GM10266 (cell line): ENCODE measurements at regions not wholly inside any gene's neighbourhood (a gene's known extent, or its start where the extent isn't known, plus 50 kb on each side); places are given as distances from the start of the nearest gene placed in this dataset.

Experiments
- DNase-seq: peaks from one replicate; pipeline ENCODE4 v3.0.0; 2012; ENCODE audit errors: extremely low spot score
- TF ChIP-seq, protein P1 (sequence below): IDR thresholded peaks from 2 replicates; pipeline ENCODE4 v1.5.1; 2012; ENCODE audit warnings: mild to moderate bottlenecking, low read depth; ENCODE audit not compliant: control insufficient read depth, insufficient read depth; ENCODE audit errors: missing control alignments

DNA sequence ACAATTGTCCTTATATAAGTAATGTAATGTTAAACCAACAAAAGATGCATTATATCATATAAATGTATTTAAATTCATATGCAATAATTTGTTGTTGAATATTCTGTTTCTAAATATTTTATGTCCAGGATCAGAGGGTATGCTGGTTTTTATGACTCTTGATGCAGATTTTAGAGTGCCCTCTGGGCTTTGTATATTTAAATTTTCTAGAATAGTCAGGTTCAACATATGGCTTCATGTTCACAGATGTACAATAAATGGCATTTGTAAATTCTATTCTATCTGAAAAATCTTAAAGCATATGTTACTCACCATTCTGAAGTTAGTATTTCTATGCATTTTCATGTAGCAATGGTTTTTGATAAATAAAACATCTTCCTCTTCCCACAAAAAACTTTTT lies 1555.4 kb downstream of the PCDH18 start:
- TF ChIP-seq, protein P1, sequence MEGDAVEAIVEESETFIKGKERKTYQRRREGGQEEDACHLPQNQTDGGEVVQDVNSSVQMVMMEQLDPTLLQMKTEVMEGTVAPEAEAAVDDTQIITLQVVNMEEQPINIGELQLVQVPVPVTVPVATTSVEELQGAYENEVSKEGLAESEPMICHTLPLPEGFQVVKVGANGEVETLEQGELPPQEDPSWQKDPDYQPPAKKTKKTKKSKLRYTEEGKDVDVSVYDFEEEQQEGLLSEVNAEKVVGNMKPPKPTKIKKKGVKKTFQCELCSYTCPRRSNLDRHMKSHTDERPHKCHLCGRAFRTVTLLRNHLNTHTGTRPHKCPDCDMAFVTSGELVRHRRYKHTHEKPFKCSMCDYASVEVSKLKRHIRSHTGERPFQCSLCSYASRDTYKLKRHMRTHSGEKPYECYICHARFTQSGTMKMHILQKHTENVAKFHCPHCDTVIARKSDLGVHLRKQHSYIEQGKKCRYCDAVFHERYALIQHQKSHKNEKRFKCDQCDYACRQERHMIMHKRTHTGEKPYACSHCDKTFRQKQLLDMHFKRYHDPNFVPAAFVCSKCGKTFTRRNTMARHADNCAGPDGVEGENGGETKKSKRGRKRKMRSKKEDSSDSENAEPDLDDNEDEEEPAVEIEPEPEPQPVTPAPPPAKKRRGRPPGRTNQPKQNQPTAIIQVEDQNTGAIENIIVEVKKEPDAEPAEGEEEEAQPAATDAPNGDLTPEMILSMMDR, result no peak

DNA sequence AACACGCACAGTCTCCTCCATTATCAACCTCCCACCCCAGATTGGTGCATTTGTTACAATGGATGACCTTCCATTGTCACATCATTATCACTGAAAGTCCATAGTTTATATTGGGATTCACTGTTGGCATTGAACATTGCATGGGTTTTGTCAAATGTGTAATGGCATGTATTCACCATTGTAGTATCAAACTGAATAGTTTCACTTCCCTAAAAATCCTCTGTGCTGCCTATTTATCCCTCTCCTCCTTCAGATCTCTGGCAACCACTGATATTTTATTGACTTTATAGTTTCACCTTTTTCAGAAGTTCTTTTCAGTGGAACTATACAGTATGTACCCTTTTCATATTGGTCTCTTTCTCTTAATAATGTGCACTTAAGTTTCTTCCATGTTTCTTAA lies 1565.4 kb downstream of the PCDH18 start:
- TF ChIP-seq, protein P1, result no peak
- DNase-seq, result no peak

More for the DNA sequence above, 1555.4 kb downstream of the PCDH18 start:
- DNase-seq, result no peak

DNA sequence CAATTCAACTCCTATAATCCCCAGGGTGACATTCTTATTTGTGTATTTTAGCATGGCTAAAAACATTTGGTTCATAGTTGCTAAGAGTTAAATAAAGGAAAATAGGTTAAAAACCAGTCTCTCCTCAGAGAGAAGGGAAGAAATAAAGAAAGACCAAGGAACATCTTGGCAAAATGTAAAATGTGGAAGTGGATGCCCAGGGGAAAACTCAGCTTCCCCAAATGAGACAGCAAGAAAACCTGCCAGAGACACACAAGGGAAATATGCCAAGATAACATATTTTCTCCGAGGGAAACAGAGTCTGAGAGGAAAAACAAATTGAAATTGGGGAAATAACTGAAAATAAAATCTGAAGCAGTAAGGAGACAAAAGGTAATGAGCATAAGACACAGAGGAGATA lies 1569.3 kb downstream of the PCDH18 start:
- no peak for DNase-seq
- TF ChIP-seq, protein P1, result no peak

DNA sequence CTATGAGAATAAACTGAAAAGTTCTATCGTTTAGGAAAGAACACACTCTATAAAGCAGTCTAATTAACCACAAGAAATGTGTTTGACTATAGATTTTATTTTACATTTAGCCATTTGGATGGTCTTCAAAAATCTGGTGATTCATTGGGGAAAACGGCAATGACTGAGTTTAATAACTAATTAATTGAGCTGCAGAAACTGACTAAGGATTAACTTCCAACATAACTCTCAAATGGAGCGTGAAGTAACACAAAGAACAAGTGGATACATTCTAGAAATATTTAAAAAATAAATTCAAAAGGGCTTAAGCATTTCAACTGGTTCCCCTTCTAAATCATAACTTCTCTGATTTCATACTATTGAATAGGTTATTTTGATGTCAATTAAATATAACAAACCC lies 1582.4 kb downstream of the PCDH18 start:
- TF ChIP-seq, protein P1, result no peak
- DNase-seq, result no peak

DNA sequence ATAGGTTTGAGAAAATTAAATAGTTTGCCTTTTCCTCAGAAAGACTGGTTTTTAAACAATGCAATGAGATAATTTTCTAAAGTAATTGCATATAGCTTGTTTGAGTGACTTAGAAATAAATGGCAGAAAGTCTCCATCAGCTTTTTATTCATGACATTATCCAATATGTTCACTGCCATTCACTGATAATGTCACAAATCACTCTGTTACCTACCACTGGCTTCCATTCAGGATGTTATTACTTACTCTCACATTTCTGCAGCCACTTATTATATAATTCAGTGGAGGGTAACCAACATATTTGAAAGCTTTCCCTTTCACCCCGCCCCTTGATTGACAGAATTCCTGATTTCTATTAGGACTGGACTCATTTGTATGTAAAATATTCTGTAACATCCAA lies 1583.5 kb downstream of the PCDH18 start:
- TF ChIP-seq, protein P1, result no peak
- no peak for DNase-seq

DNA sequence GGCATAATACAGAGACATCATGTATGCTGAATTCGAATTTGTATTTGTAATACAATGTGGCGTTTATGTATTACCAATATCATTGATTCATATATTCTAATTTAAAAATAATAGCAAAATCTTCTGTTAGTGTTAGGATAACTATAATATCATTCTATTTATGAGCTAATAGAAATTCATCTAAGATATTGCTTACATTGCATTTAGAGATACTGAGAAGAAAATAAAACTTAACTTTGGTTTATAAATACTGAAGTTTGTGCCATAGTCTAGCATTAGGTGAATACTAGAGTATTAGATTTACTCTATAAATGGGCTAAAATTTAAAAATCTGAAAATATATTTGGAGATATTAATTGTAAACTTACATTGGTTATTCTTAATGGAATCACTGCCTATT lies 1590.6 kb downstream of the PCDH18 start:
- TF ChIP-seq, protein P1, result no peak

DNA sequence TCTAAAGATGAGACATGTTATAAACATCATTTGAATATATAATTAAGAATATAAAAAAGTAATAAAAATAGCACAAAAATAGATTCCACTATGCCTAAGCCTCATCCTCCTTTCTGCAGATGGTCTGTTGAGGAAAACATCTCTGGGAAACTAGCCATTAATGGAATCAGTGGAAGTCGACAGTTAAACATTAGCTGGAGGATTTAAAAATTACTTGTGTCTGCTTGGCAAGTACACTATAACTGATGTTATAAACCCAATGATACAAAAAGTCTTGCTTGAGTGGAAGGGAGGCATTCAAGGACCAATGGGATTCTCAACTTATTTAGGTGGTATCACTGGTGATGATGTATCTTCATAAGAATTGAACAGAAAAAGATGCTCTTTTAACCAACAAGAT lies 1598.3 kb downstream of the PCDH18 start:
- DNase-seq, result no peak
- TF ChIP-seq, protein P1, result no peak

More for the DNA sequence above, 1590.6 kb downstream of the PCDH18 start:
- DNase-seq, result no peak

DNA sequence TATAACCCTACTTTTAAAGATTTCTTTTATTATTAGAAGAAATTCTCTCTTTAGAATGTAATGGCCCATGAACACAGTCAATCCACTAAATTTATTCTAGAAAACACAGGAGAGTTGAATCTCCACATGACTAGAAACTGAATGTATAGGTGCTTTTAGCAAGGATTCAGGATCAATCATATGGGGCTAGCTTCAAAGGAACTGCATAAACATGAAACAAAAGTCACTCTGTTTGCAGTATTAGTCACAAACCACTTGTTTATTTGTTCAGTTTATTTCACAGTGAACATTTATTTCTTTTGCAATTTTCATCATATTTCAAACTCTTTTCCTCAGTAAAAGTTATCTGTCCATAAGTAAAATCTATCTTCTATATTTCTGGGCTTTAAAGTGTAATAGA lies 1604.6 kb downstream of the PCDH18 start:
- no peak for DNase-seq
- TF ChIP-seq, protein P1, result no peak
